ENCODE measurements at regions not wholly inside any gene's neighbourhood (a gene's known extent, or its start where the extent isn't known, plus 50 kb on each side); places are given as distances from the start of the nearest gene placed in this dataset.

DNA sequence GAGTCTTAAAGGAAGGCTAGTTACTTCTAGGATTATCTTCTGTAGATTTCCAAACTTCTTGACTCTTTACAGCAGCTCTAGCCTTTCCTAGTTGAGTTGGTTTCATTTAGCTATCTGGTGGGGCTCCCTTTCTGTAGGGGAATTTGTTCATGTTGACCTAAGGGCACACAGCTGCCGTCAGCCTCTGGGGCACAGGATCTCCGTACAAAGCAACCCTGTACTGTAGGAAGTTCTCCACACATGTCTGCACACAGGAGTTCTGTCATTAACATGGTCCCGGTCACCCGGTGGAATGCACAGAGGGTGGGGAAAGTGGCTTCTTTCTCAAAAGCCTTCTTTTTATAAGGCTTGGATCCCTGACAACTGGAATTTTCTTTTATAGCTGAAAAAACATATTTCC is 88.7 kb upstream of the TNIK start:
- H3K27ac Mint-ChIP-seq (ENCODE audit: unreplicated experiment), result peak overlapping the region; percentile 67
- no peak for DNase-seq (ENCODE audit: extremely low spot score, unreplicated experiment)
- H3K36me3 Mint-ChIP-seq (ENCODE audit: unreplicated experiment), result no peaks in the 10 kb centered on the region
- H3K9me3 Mint-ChIP-seq (ENCODE audit: unreplicated experiment), result no peaks in the 10 kb centered on the region
- no peak for TF ChIP-seq CTCF (IDR thresholded peaks at IDR 0.05)
- peaks cover 13% of the 10 kb centered on the region for H3K4me1 Mint-ChIP-seq (ENCODE audit: unreplicated experiment)
- H3K4me3 Mint-ChIP-seq (ENCODE audit: unreplicated experiment), result no peak overlapping the region
- H3K27me3 Mint-ChIP-seq (ENCODE audit: unreplicated experiment), result no peaks in the 10 kb centered on the region

- no peak for TF ChIP-seq CTCF (IDR thresholded peaks at IDR 0.05)
- DNase-seq (ENCODE audit: extremely low spot score, unreplicated experiment), result no peak
- H3K4me3 Mint-ChIP-seq (ENCODE audit: unreplicated experiment), result no peak overlapping the region
- H3K36me3 Mint-ChIP-seq (ENCODE audit: unreplicated experiment), result no peaks in the 10 kb centered on the region
- H3K27me3 Mint-ChIP-seq (ENCODE audit: unreplicated experiment), result no peaks in the 10 kb centered on the region
- no peaks in the 10 kb centered on the region for H3K9me3 Mint-ChIP-seq (ENCODE audit: unreplicated experiment)
- H3K4me1 Mint-ChIP-seq (ENCODE audit: unreplicated experiment), result peaks cover 6% of the 10 kb centered on the region
- no peak overlapping the region for H3K27ac Mint-ChIP-seq (ENCODE audit: unreplicated experiment)
Observed at GRCh38 chr3:171543759-171544300, 83.6 kb upstream of the TNIK start.

GRCh38 chr3:171542976-171543375 is 82.8 kb upstream of the TNIK start:
- no peak for DNase-seq (ENCODE audit: extremely low spot score, unreplicated experiment)
- no peaks in the 10 kb centered on the region for H3K36me3 Mint-ChIP-seq (ENCODE audit: unreplicated experiment)

GRCh38 chr3:171541647-171542046 is 81.4 kb upstream of the TNIK start:
- TF ChIP-seq CTCF (IDR thresholded peaks at IDR 0.05), result no peak
- DNase-seq (ENCODE audit: extremely low spot score, unreplicated experiment), result no peak
- H3K4me3 Mint-ChIP-seq (ENCODE audit: unreplicated experiment), result no peak overlapping the region
- H3K27me3 Mint-ChIP-seq (ENCODE audit: unreplicated experiment), result no peaks in the 10 kb centered on the region
- H3K36me3 Mint-ChIP-seq (ENCODE audit: unreplicated experiment), result no peaks in the 10 kb centered on the region
- H3K4me1 Mint-ChIP-seq (ENCODE audit: unreplicated experiment), result no peaks in the 10 kb centered on the region
- H3K9me3 Mint-ChIP-seq (ENCODE audit: unreplicated experiment), result no peaks in the 10 kb centered on the region
- H3K27ac Mint-ChIP-seq (ENCODE audit: unreplicated experiment), result no peak overlapping the region

More at GRCh38 chr3:171542976-171543375, 82.8 kb upstream of the TNIK start:
- no peak for TF ChIP-seq CTCF (IDR thresholded peaks at IDR 0.05)
- no peak overlapping the region for H3K4me3 Mint-ChIP-seq (ENCODE audit: unreplicated experiment)
- H3K27ac Mint-ChIP-seq (ENCODE audit: unreplicated experiment), result no peak overlapping the region
- H3K9me3 Mint-ChIP-seq (ENCODE audit: unreplicated experiment), result no peaks in the 10 kb centered on the region
- no peaks in the 10 kb centered on the region for H3K27me3 Mint-ChIP-seq (ENCODE audit: unreplicated experiment)
- no peaks in the 10 kb centered on the region for H3K4me1 Mint-ChIP-seq (ENCODE audit: unreplicated experiment)

DNA sequence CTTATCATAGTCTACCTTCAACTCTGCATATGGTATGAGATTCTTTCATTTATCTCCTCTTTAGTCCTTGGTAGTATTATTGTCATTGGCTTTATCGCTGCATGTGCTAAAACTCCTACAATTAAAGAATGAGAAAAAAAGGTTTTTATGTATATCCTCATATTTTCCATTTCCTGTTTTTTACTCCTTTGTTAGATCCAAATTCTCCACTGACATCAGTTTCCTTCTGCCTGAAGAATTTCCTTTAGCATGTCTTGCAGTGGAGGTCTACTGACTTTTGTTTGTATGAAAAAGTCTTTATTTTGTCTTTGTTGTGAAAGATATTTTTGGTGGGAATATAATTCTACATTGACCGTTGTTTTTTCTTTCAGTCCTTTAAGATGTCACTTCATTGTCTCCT is 81.0 kb upstream of the TNIK start:
- Mint-ChIP-seq H3K9me3 (ENCODE audit: unreplicated experiment) (no peaks in the 10 kb centered on the region), H3K4me3 (ENCODE audit: unreplicated experiment) (no peak overlapping the region), H3K36me3 (ENCODE audit: unreplicated experiment) (no peaks in the 10 kb centered on the region), H3K27ac (ENCODE audit: unreplicated experiment) (no peak overlapping the region), H3K4me1 (ENCODE audit: unreplicated experiment) (no peaks in the 10 kb centered on the region), H3K27me3 (ENCODE audit: unreplicated experiment) (no peaks in the 10 kb centered on the region)
- DNase-seq (ENCODE audit: extremely low spot score, unreplicated experiment), result no peak
- TF ChIP-seq CTCF (IDR thresholded peaks at IDR 0.05), result no peak
